ENCODE measurements at regions not wholly inside any gene's neighbourhood (a gene's known extent, or its start where the extent isn't known, plus 50 kb on each side); places are given as distances from the start of the nearest gene placed in this dataset.

DNA sequence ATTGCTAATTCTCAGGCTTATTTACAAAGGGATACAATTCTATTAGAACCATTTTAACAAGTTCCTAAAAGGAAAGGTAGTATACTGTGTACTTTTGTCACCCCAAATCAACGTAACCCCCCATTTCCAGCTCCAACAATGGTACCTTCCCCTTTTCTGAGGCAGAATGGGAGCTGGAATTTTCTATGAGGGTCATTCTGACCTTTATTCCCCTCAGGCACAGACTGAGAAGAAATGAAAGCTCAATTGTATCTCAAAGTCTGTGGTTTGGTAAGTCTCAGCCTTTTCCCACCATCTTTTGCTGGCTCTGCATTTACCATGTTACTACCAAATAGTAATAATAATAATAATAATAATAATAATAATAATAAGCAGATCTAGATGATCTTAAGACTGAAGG, 571.0 kb downstream of the RNF144B start:
- no peak for TF ChIP-seq GATA2 (IDR thresholded peaks at IDR 0.05; ENCODE audit: low read depth, low read length)
- no peak for TF ChIP-seq GATA3 (IDR thresholded peaks at IDR 0.05; ENCODE audit: low read depth, low read length)
